Small intestine (tissue), 7 donors: ENCODE measurements at regions not wholly inside any gene's neighbourhood (a gene's known extent, or its start where the extent isn't known, plus 50 kb on each side); places are given as distances from the start of the nearest gene placed in this dataset.

Experiments used
- DNase-seq, 2 donors: peaks; one replicate each; pipeline versions ENCODE4 v3.0.0 to v3.0.0-alpha.2; 2013
- FAIRE-seq: peaks from 2 replicates; lab custom pipeline; 2012; peaks lifted over from hg19 to GRCh38; lab: Jason Lieb, UNC
- H3K27ac ChIP-seq, 3 donors: one replicate each; pipeline ENCODE4 v1.5.1; 2013; ENCODE audit warnings: low read length in 2 of 3, mild to moderate bottlenecking in 2 of 3, control low read depth in 1 of 3, inconsistent platforms in 1 of 3, low read depth in 1 of 3, moderate library complexity in 1 of 3
- H3K27me3 ChIP-seq, 3 donors: one replicate each; pipeline ENCODE4 v1.6.1; 2013; ENCODE audit warnings: low read length in 3 of 3, inconsistent platforms in 1 of 3; ENCODE audit not compliant: control insufficient read depth in 3 of 3, insufficient read depth in 3 of 3
- H3K36me3 ChIP-seq, 3 donors: one replicate each; pipeline ENCODE4 v1.6.1; 2013; ENCODE audit warnings: low read length in 3 of 3, inconsistent platforms in 1 of 3, low read depth in 1 of 3, mild to moderate bottlenecking in 1 of 3, moderate library complexity in 1 of 3; ENCODE audit not compliant: control insufficient read depth in 3 of 3, insufficient read depth in 2 of 3
- H3K4me1 ChIP-seq, 3 donors: one replicate each; pipeline ENCODE4 v1.6.1; 2013; ENCODE audit warnings: low read length in 2 of 3, inconsistent platforms in 1 of 3, low read depth in 1 of 3, mild to moderate bottlenecking in 1 of 3, moderate library complexity in 1 of 3; ENCODE audit not compliant: control insufficient read depth in 3 of 3, insufficient read depth in 2 of 3
- H3K4me3 ChIP-seq, 3 donors: one replicate each; pipeline ENCODE4 v1.5.1; 2013; ENCODE audit warnings: low read length in 3 of 3, control low read depth in 1 of 3, inconsistent platforms in 1 of 3, low read depth in 1 of 3, mild to moderate bottlenecking in 1 of 3, moderate library complexity in 1 of 3
- H3K9me3 ChIP-seq, 2 donors: one replicate each; pipeline ENCODE4 v1.6.1; 2013; ENCODE audit warnings: low read depth in 1 of 2, low read length in 1 of 2; ENCODE audit not compliant: control insufficient read depth in 2 of 2, insufficient read depth in 1 of 2
- WGBS, 3 donors: extraction: QIAGEN DNeasy Blood & Tissue Kit; methylation state at CpG; one replicate each; pipeline ENCODE4 v1.1.7; 2013; 5-methylcytosine and 5-hydroxymethylcytosine counted together
- donor health status: healthy with polysubstance abuse.
- donor health status: control.
- donor health status: control.
- donor health status: Bipolar disorder and iron deficiency.
- donor health status: healthy.

DNA sequence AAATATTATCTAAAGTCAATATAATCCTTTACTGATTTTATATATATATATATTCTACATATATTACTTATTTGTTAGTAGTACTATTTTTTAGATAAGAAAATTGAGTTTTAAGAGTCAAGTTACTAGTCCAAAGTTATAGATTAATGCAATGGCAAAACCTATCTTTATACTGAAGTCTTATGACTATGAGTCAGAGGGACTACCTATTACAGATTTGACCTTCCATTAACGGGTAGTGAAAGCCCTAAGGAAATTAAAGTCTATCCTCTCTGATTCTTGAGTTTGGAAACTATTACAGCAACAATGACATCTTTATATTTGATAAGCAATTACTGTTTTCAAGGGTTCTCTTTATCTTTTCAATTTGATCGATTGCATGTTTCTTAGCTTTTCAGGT is 315.8 kb downstream of the CASP12 start:
- no peak overlapping the region for H3K27ac ChIP-seq
- no peak for DNase-seq
- no peaks in the 10 kb centered on the region for H3K9me3 ChIP-seq
- H3K4me3 ChIP-seq = no peak overlapping the region
- no peaks in the 10 kb centered on the region for H3K4me1 ChIP-seq
- 44 to 79% (median 64%) methylated on average over 2 of the region's 2 CpGs for WGBS, 3 donors
- FAIRE-seq = no peak
- no peaks in the 10 kb centered on the region for H3K27me3 ChIP-seq
- H3K36me3 ChIP-seq = no peaks in the 10 kb centered on the region

DNA sequence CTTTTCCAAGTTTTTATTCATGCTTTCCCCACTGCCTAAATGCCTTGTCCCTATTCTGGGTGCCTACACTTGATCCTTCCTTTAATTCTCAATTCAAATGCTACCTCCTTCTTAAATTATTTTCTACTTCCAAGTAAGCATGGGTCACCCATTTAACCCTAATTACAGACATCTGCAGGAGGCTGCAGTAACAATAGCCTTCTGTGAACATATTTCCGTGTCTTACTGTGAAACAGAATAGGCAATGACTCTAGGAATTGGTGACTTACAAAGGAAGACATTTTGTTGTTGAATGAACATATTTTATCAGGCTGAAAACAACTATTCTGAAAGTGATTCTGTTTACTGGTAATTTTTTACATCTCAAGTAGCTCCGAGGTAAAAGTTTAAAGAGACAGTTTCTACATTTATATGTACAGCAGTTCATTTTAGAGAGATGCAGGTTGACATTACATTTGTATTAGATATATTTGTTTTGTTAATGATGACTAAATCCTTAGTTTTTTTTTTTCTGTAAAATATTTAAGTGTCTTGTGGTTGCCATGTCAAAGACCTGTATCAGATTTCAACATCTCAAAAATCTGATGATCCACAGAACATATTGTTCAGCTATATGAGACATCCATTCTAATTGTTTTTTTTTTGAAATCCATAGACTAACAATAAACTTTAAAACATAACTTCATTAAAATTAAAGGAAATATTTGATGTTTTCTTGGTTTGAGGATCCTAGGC is 316.8 kb downstream of the CASP12 start:
- H3K9me3 ChIP-seq = no peaks in the 10 kb centered on the region
- H3K27me3 ChIP-seq = no peaks in the 10 kb centered on the region
- DNase-seq (no peak), FAIRE-seq (no peak)
- H3K4me1 ChIP-seq = no peaks in the 10 kb centered on the region
- 70 to 79% (median 77%) methylated on average over 2 of the region's 2 CpGs for WGBS, 3 donors
- no peaks in the 10 kb centered on the region for H3K36me3 ChIP-seq
- no peak overlapping the region for H3K4me3 ChIP-seq
- H3K27ac ChIP-seq = no peak overlapping the region

DNA sequence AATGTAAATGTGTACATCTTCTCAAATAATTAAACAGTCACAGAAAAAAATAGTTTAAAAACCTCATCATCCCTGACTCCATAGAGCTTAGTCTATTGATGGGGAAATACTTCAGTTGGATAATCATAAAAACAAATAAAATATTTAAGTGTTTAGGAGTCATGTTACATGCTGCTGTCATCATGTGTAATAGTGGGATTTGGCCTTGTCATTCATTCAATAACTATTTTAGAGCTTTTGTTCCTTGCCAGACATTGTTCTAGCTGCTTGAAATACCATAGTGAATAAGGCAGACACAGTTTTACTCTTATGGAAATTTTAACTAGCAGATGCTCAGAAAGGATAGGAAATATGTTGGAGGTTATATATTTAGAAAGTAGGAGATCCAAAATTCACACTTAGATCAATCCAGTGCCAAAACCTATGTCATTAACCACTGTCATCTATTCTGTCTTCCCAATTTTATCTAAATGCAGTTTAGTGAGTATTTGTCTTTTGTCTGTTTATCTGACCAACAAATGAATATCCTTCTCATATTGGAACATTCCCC is 324.7 kb downstream of the CASP12 start:
- Histone ChIP-seq H3K36me3 (no peaks in the 10 kb centered on the region), H3K27ac (no peak overlapping the region), H3K4me3 (no peak overlapping the region), H3K27me3 (no peaks in the 10 kb centered on the region), H3K9me3 (peaks cover 0 to 4% of the 10 kb centered on the region in 2 donors), H3K4me1 (no peaks in the 10 kb centered on the region)
- no peak for FAIRE-seq
- DNase-seq = no peak

DNA sequence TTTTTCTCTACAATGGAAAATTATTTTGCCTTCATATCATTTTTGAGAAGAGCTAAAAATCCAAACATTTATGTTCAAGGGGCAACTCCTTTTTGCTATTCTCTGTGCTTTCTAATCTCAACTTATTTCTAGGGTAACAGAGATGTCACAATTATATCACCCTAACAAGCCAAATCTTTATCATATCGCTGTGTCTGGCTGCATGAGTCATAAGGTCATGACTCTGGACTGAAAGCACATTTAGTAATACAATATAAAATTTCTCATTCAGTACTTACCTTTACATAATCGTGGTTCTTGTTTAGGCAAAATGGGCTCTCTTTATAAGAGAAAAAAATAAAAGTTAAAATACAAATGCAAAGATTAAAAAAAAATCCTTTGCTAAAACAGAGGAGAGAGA is 326.0 kb downstream of the CASP12 start:
- H3K4me1 ChIP-seq = no peaks in the 10 kb centered on the region
- 53 to 71% (median 67%) methylated on average over 2 of the region's 2 CpGs for WGBS, 3 donors
- FAIRE-seq = no peak

DNA sequence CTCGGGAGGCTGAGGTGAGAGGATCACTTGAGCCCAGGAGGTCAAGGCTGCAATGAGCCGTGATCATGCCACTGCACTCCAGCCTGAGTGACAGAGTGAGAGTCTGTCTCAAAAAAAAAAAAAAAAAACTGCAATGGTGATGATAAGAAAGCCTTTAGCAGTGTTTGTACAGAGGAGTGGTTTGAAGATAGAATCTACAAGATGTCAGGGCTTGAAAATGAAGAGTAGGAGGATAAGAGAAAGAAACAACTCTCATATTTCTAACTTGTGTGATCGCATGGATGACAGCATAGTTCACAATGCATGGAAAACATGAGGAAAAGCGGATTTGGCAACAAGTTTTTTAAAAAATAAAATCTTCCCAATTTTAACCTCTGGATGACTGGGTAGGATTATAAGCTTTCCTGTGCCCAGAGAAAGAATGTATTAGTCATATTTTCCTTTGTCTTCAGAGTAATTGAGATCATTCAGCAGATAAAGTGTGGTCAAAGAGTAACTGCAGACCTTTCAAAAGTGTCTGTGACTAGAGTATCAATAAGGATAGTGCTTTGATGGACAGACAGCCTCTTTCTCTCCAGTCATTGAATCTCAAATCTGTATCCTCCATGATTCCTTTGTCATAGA is 328.1 kb downstream of the CASP12 start:
- H3K27me3 ChIP-seq = no peaks in the 10 kb centered on the region
- H3K36me3 ChIP-seq = no peaks in the 10 kb centered on the region
- H3K27ac ChIP-seq = no peak overlapping the region
- no peak for FAIRE-seq
- no peaks in the 10 kb centered on the region for H3K4me1 ChIP-seq
- no peak for DNase-seq
- H3K4me3 ChIP-seq = no peak overlapping the region
- WGBS, 3 donors = 76 to 81% (median 78%) methylated on average over 4 of the region's 4 CpGs
- peaks cover 0 to 6% of the 10 kb centered on the region in 2 donors for H3K9me3 ChIP-seq

More for the DNA sequence above, 326.0 kb downstream of the CASP12 start:
- peaks cover 0 to 4% of the 10 kb centered on the region in 2 donors for H3K9me3 ChIP-seq
- no peaks in the 10 kb centered on the region for H3K36me3 ChIP-seq
- no peak for DNase-seq
- no peaks in the 10 kb centered on the region for H3K27me3 ChIP-seq
- no peak overlapping the region for H3K4me3 ChIP-seq
- H3K27ac ChIP-seq = no peak overlapping the region

DNA sequence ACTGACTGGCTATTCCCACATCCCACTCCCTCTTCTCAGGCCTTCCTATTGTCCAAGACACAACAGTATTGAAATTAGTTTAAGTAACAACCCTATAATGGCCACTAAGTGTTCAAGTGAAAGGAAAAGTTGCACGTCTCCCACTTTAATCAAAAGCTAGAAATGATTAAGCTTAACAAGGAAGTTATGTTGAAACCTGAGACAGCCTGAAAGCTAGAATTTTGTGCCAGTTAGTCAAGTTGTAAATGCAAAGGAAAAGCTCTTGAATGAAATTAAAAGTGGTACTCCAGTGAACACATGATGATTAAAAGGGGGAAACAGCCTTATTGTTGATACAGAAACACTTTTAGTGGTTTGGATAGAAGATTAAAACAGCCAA is 332.7 kb downstream of the CASP12 start:
- no peak overlapping the region for H3K27ac ChIP-seq
- no peak overlapping the region for H3K4me3 ChIP-seq
- H3K4me1 ChIP-seq = no peaks in the 10 kb centered on the region
- no peak for FAIRE-seq
- H3K36me3 ChIP-seq = no peaks in the 10 kb centered on the region
- 14 to 26% (median 18%) methylated on average over 1 of the region's 1 CpG for WGBS, 3 donors
- no peak for DNase-seq
- peaks cover 0 to 14% of the 10 kb centered on the region in 2 donors for H3K9me3 ChIP-seq
- H3K27me3 ChIP-seq = no peaks in the 10 kb centered on the region

DNA sequence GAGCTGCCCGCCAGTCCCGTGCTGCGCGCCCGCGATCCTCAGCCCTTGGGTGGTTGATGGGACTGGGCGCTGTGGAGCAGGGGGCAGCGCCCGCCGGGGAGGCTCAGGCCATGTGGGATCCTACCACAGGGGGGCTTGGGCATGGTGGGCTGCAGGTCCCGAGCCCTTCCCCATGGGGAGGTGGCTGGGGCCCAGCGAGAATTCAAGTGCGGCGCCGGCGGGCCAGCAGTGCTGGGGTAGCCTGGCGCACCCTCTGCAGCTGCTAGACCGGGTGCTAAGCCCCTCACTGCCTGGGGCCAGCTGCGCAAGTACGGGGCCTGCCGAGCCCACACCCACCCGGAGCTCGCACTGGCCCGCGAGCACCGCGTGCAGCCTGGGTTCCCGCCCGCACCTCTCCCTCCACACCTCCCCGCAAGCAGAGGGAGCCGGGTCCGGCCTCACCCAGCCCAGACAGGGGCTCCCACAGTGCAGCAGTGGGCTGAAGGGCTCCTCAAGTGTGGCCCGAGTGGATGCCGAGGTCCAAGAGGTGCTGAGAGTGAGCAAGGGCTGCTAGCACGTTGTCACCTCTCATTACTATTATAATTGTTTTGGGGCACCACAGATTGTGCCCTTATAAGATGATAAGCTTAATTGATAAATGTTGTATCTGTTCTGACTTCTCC is 333.2 kb downstream of the CASP12 start:
- no peak overlapping the region for H3K4me3 ChIP-seq
- DNase-seq (no peak), FAIRE-seq (no peak)
- no peak overlapping the region for H3K27ac ChIP-seq
- H3K4me1 ChIP-seq = no peaks in the 10 kb centered on the region
- H3K9me3 ChIP-seq = peaks cover 0 to 14% of the 10 kb centered on the region in 2 donors
- H3K36me3 ChIP-seq = no peaks in the 10 kb centered on the region
- WGBS, 3 donors = 96% methylated on average over 29 to 35 of the region's 35 CpGs
- H3K27me3 ChIP-seq = no peaks in the 10 kb centered on the region

DNA sequence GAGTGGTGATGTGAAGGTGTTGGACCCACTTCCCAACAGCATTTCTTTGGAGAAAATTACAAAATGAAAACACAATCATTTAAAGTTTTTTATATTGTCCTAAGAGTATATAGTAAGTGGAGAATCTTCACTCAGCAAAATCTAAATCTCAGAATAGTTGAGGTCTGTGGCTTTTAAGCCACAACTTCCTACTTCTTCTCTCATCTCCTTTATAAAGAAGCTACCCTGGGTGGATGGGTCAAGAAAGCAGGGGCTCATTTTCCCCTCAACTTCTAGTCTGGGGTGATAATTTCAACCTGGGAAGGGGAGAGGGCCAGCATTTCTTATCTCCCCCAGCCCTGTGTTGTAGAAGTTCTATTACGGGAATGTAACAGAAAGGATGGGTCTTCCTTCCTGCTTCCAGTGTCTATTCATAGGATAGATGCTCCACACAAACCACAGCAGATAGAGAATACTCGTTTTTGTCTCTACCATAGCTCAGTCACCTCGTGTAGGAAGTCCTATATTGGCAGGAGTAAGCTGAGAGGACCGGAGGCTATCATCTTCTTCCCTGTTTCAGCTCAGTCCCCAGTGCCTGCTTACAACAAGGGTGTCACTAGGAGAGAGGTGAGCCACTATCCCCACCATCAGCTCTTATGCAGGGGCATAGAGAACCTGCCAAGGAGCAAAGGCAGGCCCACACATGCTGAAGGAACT is 341.5 kb downstream of the CASP12 start:
- Histone ChIP-seq H3K36me3 (no peaks in the 10 kb centered on the region), H3K27me3 (no peaks in the 10 kb centered on the region), H3K27ac (no peak overlapping the region), H3K9me3 (no peaks in the 10 kb centered on the region), H3K4me3 (no peak overlapping the region), H3K4me1 (no peaks in the 10 kb centered on the region)
- WGBS, 3 donors = 54 to 62% (median 59%) methylated on average over 4 of the region's 4 CpGs
- DNase-seq (no peak), FAIRE-seq (no peak)
